ENCODE measurements at regions not wholly inside any gene's neighbourhood (a gene's known extent, or its start where the extent isn't known, plus 50 kb on each side); places are given as distances from the start of the nearest gene placed in this dataset.

DNA sequence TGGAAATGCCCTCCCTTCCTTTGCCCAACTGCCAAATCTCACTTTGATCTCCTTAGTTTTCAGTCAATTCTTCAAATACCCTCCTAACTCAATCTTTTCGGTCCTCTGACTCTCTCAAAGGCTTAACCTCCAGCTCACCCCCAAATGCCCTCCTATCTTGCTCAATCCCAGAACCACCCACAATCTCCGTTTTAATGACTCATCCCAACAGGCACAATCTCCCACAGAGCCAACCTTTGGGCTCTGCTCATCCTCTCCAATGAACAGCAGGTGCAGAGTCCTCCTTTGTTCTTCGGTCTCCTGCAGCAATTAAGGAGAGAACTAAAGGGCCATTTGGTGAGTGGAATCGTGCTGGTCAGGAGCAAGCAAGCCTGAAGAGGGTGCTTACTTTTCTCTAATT lies 366.1 kb upstream of the CRIM1 start:
- WGBS, 2 donors (ENCODE audit: low coverage in 1 of 2) = 56 to 71% methylated on average over 2 to 4 of the region's 4 CpGs
- Histone ChIP-seq H3K27me3 (no peaks in the 10 kb centered on the region), H3K4me3 (no peak overlapping the region), H3K27ac (no peak overlapping the region), H3K9me3 (no peaks in the 10 kb centered on the region), H3K36me3 (no peaks in the 10 kb centered on the region), H3K4me1 (no peaks in the 10 kb centered on the region)
- ATAC-seq = no peak
- TF ChIP-seq, protein P1, sequence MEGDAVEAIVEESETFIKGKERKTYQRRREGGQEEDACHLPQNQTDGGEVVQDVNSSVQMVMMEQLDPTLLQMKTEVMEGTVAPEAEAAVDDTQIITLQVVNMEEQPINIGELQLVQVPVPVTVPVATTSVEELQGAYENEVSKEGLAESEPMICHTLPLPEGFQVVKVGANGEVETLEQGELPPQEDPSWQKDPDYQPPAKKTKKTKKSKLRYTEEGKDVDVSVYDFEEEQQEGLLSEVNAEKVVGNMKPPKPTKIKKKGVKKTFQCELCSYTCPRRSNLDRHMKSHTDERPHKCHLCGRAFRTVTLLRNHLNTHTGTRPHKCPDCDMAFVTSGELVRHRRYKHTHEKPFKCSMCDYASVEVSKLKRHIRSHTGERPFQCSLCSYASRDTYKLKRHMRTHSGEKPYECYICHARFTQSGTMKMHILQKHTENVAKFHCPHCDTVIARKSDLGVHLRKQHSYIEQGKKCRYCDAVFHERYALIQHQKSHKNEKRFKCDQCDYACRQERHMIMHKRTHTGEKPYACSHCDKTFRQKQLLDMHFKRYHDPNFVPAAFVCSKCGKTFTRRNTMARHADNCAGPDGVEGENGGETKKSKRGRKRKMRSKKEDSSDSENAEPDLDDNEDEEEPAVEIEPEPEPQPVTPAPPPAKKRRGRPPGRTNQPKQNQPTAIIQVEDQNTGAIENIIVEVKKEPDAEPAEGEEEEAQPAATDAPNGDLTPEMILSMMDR (IDR thresholded peaks at IDR 0.05) = no peak
- no peak for TF ChIP-seq POLR2AphosphoS5 (IDR thresholded peaks at IDR 0.05)
- TF ChIP-seq EP300 (IDR thresholded peaks at IDR 0.05) = no peak
- TF ChIP-seq POLR2A (IDR thresholded peaks at IDR 0.05) = no peak

- no peak for TF ChIP-seq POLR2A (IDR thresholded peaks at IDR 0.05)
- TF ChIP-seq POLR2AphosphoS5 (IDR thresholded peaks at IDR 0.05) = no peak
- no peak for TF ChIP-seq EP300 (IDR thresholded peaks at IDR 0.05)
- TF ChIP-seq, protein P1 (IDR thresholded peaks at IDR 0.05) = no peak
These were observed 366.5 kb upstream of the CRIM1 start for GRCh38 chr2:35989040-35989439.

GRCh38 chr2:35986871-35987270 lies 368.7 kb upstream of the CRIM1 start:
- Histone ChIP-seq H3K4me1 (no peaks in the 10 kb centered on the region), H3K27me3 (no peaks in the 10 kb centered on the region), H3K27ac (no peak overlapping the region), H3K36me3 (no peaks in the 10 kb centered on the region), H3K4me3 (no peak overlapping the region), H3K9me3 (no peaks in the 10 kb centered on the region)
- WGBS, 2 donors (ENCODE audit: low coverage in 1 of 2) = 83 to 90% methylated on average over 1 to 2 of the region's 2 CpGs
- TF ChIP-seq POLR2AphosphoS5 (IDR thresholded peaks at IDR 0.05) = no peak
- no peak for TF ChIP-seq POLR2A (IDR thresholded peaks at IDR 0.05)
- TF ChIP-seq, protein P1 (IDR thresholded peaks at IDR 0.05) = no peak
- TF ChIP-seq EP300 (IDR thresholded peaks at IDR 0.05) = no peak
- ATAC-seq = no peak

More at GRCh38 chr2:35989040-35989439, 366.5 kb upstream of the CRIM1 start:
- no peaks in the 10 kb centered on the region for H3K36me3 ChIP-seq
- H3K9me3 ChIP-seq = no peaks in the 10 kb centered on the region
- H3K4me1 ChIP-seq = no peaks in the 10 kb centered on the region
- no peak overlapping the region for H3K4me3 ChIP-seq
- H3K27ac ChIP-seq = no peak overlapping the region
- ATAC-seq = no peak
- H3K27me3 ChIP-seq = no peaks in the 10 kb centered on the region

DNA sequence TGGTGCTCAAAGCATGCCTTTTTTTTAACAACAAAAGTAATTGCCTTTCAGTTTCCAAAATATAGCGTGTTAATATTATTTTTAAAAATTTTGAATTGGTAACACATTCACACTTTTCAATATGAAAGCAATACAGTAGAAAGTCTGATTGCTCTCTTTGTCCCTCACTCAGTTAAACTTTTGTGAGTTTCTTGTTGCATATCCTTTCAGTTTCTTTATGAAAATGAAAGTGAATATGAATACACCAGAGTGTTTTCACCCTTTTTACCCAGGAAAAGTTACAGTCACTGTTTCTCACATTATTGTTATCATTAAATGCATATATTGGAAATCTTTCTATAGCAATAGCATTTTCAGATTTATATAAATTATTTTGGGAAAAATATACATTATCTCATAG lies 377.4 kb upstream of the CRIM1 start:
- no peaks in the 10 kb centered on the region for H3K9me3 ChIP-seq
- no peak overlapping the region for H3K27ac ChIP-seq
- no peaks in the 10 kb centered on the region for H3K36me3 ChIP-seq
- H3K4me1 ChIP-seq = no peaks in the 10 kb centered on the region
- 67 to 91% methylated on average over 1 of the region's 1 CpG for WGBS, 2 donors (ENCODE audit: low coverage in 1 of 2)
- TF ChIP-seq, protein P1 (IDR thresholded peaks at IDR 0.05) = no peak
- no peak for TF ChIP-seq POLR2AphosphoS5 (IDR thresholded peaks at IDR 0.05)
- no peak for ATAC-seq
- H3K4me3 ChIP-seq = no peak overlapping the region
- no peaks in the 10 kb centered on the region for H3K27me3 ChIP-seq

GRCh38 chr2:35976611-35977010 lies 379.0 kb upstream of the CRIM1 start:
- H3K36me3 ChIP-seq = no peaks in the 10 kb centered on the region
- no peak overlapping the region for H3K4me3 ChIP-seq
- 93 to 100% methylated on average over 5 of the region's 5 CpGs for WGBS, 2 donors (ENCODE audit: low coverage in 1 of 2)
- H3K27ac ChIP-seq = no peak overlapping the region
- no peak for ATAC-seq
- H3K4me1 ChIP-seq = no peaks in the 10 kb centered on the region
- H3K9me3 ChIP-seq = no peaks in the 10 kb centered on the region
- TF ChIP-seq, protein P1 (IDR thresholded peaks at IDR 0.05) = no peak
- no peak for TF ChIP-seq POLR2AphosphoS5 (IDR thresholded peaks at IDR 0.05)
- no peak for TF ChIP-seq EP300 (IDR thresholded peaks at IDR 0.05)
- no peak for TF ChIP-seq POLR2A (IDR thresholded peaks at IDR 0.05)
- H3K27me3 ChIP-seq = no peaks in the 10 kb centered on the region
